Central memory CD8-positive, alpha-beta T cell (primary cell): ENCODE measurements at regions not wholly inside any gene's neighbourhood (a gene's known extent, or its start where the extent isn't known, plus 50 kb on each side); places are given as distances from the start of the nearest gene placed in this dataset.

ENCODE experiments used
- ATAC-seq: fragments of 150-1000 bp; cut with Tn5 transposase; replicated peaks from 2 replicates; pipeline ENCODE4 v1.10.0; 2022; ENCODE audit warnings: mild to moderate bottlenecking, moderate FRiP score, moderate number of reproducible peaks; ENCODE audit not compliant: poor library complexity, severe bottlenecking; ENCODE audit errors: extremely low read depth
- DNase-seq, 2 donors: peaks; one replicate each; pipeline ENCODE4 v3.0.0; 2021; ENCODE audit warnings: low spot score in 2 of 2
- H3K27ac Mint-ChIP-seq: one replicate; pipeline ENCODE4 v1.8.0; 2022; ENCODE audit warnings: low read depth, mild to moderate bottlenecking, moderate library complexity, mixed read lengths
- H3K27me3 Mint-ChIP-seq: one replicate; pipeline ENCODE4 v1.8.0; 2022; ENCODE audit warnings: mixed read lengths
- H3K36me3 Mint-ChIP-seq: one replicate; pipeline ENCODE4 v1.8.0; 2022; ENCODE audit warnings: mild to moderate bottlenecking, moderate library complexity, mixed read lengths; ENCODE audit not compliant: insufficient read depth
- H3K4me1 Mint-ChIP-seq: one replicate; pipeline ENCODE4 v1.8.0; 2022; ENCODE audit warnings: mixed read lengths
- H3K4me3 Mint-ChIP-seq: one replicate; pipeline ENCODE4 v1.8.0; 2022; ENCODE audit warnings: mild to moderate bottlenecking, moderate library complexity, mixed read lengths
- H3K9me3 Mint-ChIP-seq: one replicate; pipeline ENCODE4 v1.8.0; 2022; ENCODE audit warnings: mixed read lengths

- DNase-seq (no peak), ATAC-seq (no peak)
- peaks cover 16% of the 10 kb centered on the region for H3K9me3 Mint-ChIP-seq
- H3K4me3 Mint-ChIP-seq = no peak overlapping the region
- H3K36me3 Mint-ChIP-seq = no peaks in the 10 kb centered on the region
- H3K27me3 Mint-ChIP-seq = no peaks in the 10 kb centered on the region
- H3K4me1 Mint-ChIP-seq = no peaks in the 10 kb centered on the region
- no peak overlapping the region for H3K27ac Mint-ChIP-seq
Observed at GRCh38 chr1:216855810-216856209, 132.6 kb upstream of the ESRRG start.

GRCh38 chr1:216854836-216855484 lies 131.7 kb upstream of the ESRRG start:
- DNase-seq = no peak
- Mint-ChIP-seq H3K9me3 (peaks cover 16% of the 10 kb centered on the region), H3K4me3 (no peak overlapping the region), H3K27ac (no peak overlapping the region), H3K27me3 (no peaks in the 10 kb centered on the region), H3K4me1 (no peaks in the 10 kb centered on the region), H3K36me3 (no peaks in the 10 kb centered on the region)
- ATAC-seq = no peak

GRCh38 chr1:216851073-216851472 lies 127.8 kb upstream of the ESRRG start:
- H3K4me1 Mint-ChIP-seq = no peaks in the 10 kb centered on the region
- peaks cover 7% of the 10 kb centered on the region for H3K9me3 Mint-ChIP-seq
- no peak overlapping the region for H3K27ac Mint-ChIP-seq
- no peaks in the 10 kb centered on the region for H3K27me3 Mint-ChIP-seq
- DNase-seq (no peak), ATAC-seq (no peak)
- H3K4me3 Mint-ChIP-seq = no peak overlapping the region
- no peaks in the 10 kb centered on the region for H3K36me3 Mint-ChIP-seq

- Mint-ChIP-seq H3K36me3 (no peaks in the 10 kb centered on the region), H3K4me1 (no peaks in the 10 kb centered on the region), H3K9me3 (peaks cover 13% of the 10 kb centered on the region), H3K27me3 (no peaks in the 10 kb centered on the region), H3K4me3 (no peak overlapping the region), H3K27ac (no peak overlapping the region)
- DNase-seq = no peak
- ATAC-seq = no peak
Observed at GRCh38 chr1:216849146-216849545, 125.9 kb upstream of the ESRRG start.

GRCh38 chr1:216847397-216848036 lies 124.3 kb upstream of the ESRRG start:
- no peaks in the 10 kb centered on the region for H3K36me3 Mint-ChIP-seq
- DNase-seq (no peak), ATAC-seq (no peak)
- no peaks in the 10 kb centered on the region for H3K27me3 Mint-ChIP-seq
- no peaks in the 10 kb centered on the region for H3K4me1 Mint-ChIP-seq
- H3K4me3 Mint-ChIP-seq = no peak overlapping the region
- H3K9me3 Mint-ChIP-seq = peaks cover 6% of the 10 kb centered on the region
- H3K27ac Mint-ChIP-seq = no peak overlapping the region

- Mint-ChIP-seq H3K27ac (no peak overlapping the region), H3K36me3 (no peaks in the 10 kb centered on the region), H3K4me1 (no peaks in the 10 kb centered on the region), H3K27me3 (no peaks in the 10 kb centered on the region), H3K4me3 (no peak overlapping the region), H3K9me3 (peaks cover 6% of the 10 kb centered on the region)
- no peak for DNase-seq
- no peak for ATAC-seq
Observed at GRCh38 chr1:216846339-216846738, 123.1 kb upstream of the ESRRG start.

- DNase-seq = no peak
- peaks cover 12% of the 10 kb centered on the region for H3K9me3 Mint-ChIP-seq
- no peaks in the 10 kb centered on the region for H3K4me1 Mint-ChIP-seq
- H3K36me3 Mint-ChIP-seq = no peaks in the 10 kb centered on the region
- no peak overlapping the region for H3K27ac Mint-ChIP-seq
- H3K4me3 Mint-ChIP-seq = no peak overlapping the region
- no peak for ATAC-seq
- no peaks in the 10 kb centered on the region for H3K27me3 Mint-ChIP-seq
Observed at GRCh38 chr1:216843409-216843808, 120.2 kb upstream of the ESRRG start.

GRCh38 chr1:216841165-216841564 lies 117.9 kb upstream of the ESRRG start:
- ATAC-seq (no peak), DNase-seq (no peak)
- no peak overlapping the region for H3K27ac Mint-ChIP-seq
- no peak overlapping the region for H3K4me3 Mint-ChIP-seq
- no peaks in the 10 kb centered on the region for H3K36me3 Mint-ChIP-seq
- no peaks in the 10 kb centered on the region for H3K4me1 Mint-ChIP-seq
- H3K9me3 Mint-ChIP-seq = peaks cover 12% of the 10 kb centered on the region
- no peaks in the 10 kb centered on the region for H3K27me3 Mint-ChIP-seq

- ATAC-seq (no peak), DNase-seq (no peak)
- no peaks in the 10 kb centered on the region for H3K36me3 Mint-ChIP-seq
- no peak overlapping the region for H3K27ac Mint-ChIP-seq
- H3K9me3 Mint-ChIP-seq = peaks cover 18% of the 10 kb centered on the region
- no peaks in the 10 kb centered on the region for H3K27me3 Mint-ChIP-seq
- H3K4me3 Mint-ChIP-seq = no peak overlapping the region
- no peaks in the 10 kb centered on the region for H3K4me1 Mint-ChIP-seq
Observed at GRCh38 chr1:216836316-216836715, 113.1 kb upstream of the ESRRG start.

- H3K27me3 Mint-ChIP-seq = no peaks in the 10 kb centered on the region
- no peaks in the 10 kb centered on the region for H3K36me3 Mint-ChIP-seq
- H3K4me3 Mint-ChIP-seq = no peak overlapping the region
- H3K27ac Mint-ChIP-seq = no peak overlapping the region
- H3K9me3 Mint-ChIP-seq = peaks cover 18% of the 10 kb centered on the region
- DNase-seq (no peak), ATAC-seq (no peak)
- H3K4me1 Mint-ChIP-seq = no peaks in the 10 kb centered on the region
Observed at GRCh38 chr1:216833509-216833908, 110.3 kb upstream of the ESRRG start.

- no peak overlapping the region for H3K4me3 Mint-ChIP-seq
- H3K9me3 Mint-ChIP-seq = peaks cover 18% of the 10 kb centered on the region
- H3K4me1 Mint-ChIP-seq = no peaks in the 10 kb centered on the region
- no peaks in the 10 kb centered on the region for H3K36me3 Mint-ChIP-seq
- no peak for ATAC-seq
- H3K27ac Mint-ChIP-seq = no peak overlapping the region
- no peak for DNase-seq
- H3K27me3 Mint-ChIP-seq = no peaks in the 10 kb centered on the region
Observed at GRCh38 chr1:216832192-216832591, 109.0 kb upstream of the ESRRG start.

GRCh38 chr1:216830424-216831210 lies 107.4 kb upstream of the ESRRG start:
- DNase-seq (no peak), ATAC-seq (no peak)
- Mint-ChIP-seq H3K27ac (no peak overlapping the region), H3K27me3 (no peaks in the 10 kb centered on the region), H3K36me3 (no peaks in the 10 kb centered on the region), H3K4me3 (no peak overlapping the region), H3K4me1 (no peaks in the 10 kb centered on the region), H3K9me3 (peaks cover 18% of the 10 kb centered on the region)

GRCh38 chr1:216827251-216827650 lies 104.0 kb upstream of the ESRRG start:
- Mint-ChIP-seq H3K36me3 (no peaks in the 10 kb centered on the region), H3K4me3 (no peak overlapping the region), H3K27me3 (no peaks in the 10 kb centered on the region), H3K4me1 (no peaks in the 10 kb centered on the region), H3K9me3 (peaks cover 6% of the 10 kb centered on the region), H3K27ac (no peak overlapping the region)
- ATAC-seq (no peak), DNase-seq (no peak)
